Activated CD4-positive, alpha-beta T cell treated with anti-CD3 and anti-CD28 coated beads for 48 hours (primary cell): ENCODE measurements at regions not wholly inside any gene's neighbourhood (a gene's known extent, or its start where the extent isn't known, plus 50 kb on each side); places are given as distances from the start of the nearest gene placed in this dataset.

Source experiments
- DNase-seq: peaks from one replicate; pipeline ENCODE4 v3.0.0-alpha.2; 2020

- DNase-seq: no peak
These were observed 137.9 kb upstream of the HES1 start for GRCh38 chr3:193998123-193998448.

GRCh38 chr3:193998628-193999195 lies 137.2 kb upstream of the HES1 start:
- no peak for DNase-seq

GRCh38 chr3:194000100-194000499 lies 135.8 kb upstream of the HES1 start:
- DNase-seq: no peak

GRCh38 chr3:194000712-194001111 lies 135.2 kb upstream of the HES1 start:
- DNase-seq: no peak

- DNase-seq: no peak
These were observed 134.1 kb upstream of the HES1 start for GRCh38 chr3:194001728-194002459.

GRCh38 chr3:194003114-194004057 lies 132.6 kb upstream of the HES1 start:
- DNase-seq: peak; percentile 64

GRCh38 chr3:194005930-194006501 lies 129.9 kb upstream of the HES1 start:
- no peak for DNase-seq

GRCh38 chr3:194007592-194008337 lies 128.2 kb upstream of the HES1 start:
- DNase-seq: no peak

GRCh38 chr3:194009019-194009418 lies 126.9 kb upstream of the HES1 start:
- DNase-seq: no peak

GRCh38 chr3:194009892-194010533 lies 125.9 kb upstream of the HES1 start:
- DNase-seq: no peak

- no peak for DNase-seq
These were observed 124.1 kb upstream of the HES1 start for GRCh38 chr3:194011807-194012206.

GRCh38 chr3:194013928-194014327 lies 122.0 kb upstream of the HES1 start:
- DNase-seq: no peak

GRCh38 chr3:194014756-194015155 lies 121.2 kb upstream of the HES1 start:
- DNase-seq: no peak

- peak; percentile 12 for DNase-seq
These were observed 116.4 kb upstream of the HES1 start for GRCh38 chr3:194019398-194020165.

- no peak for DNase-seq
These were observed 113.9 kb upstream of the HES1 start for GRCh38 chr3:194022052-194022451.

- DNase-seq: no peak
These were observed 113.1 kb upstream of the HES1 start for GRCh38 chr3:194022816-194023215.

GRCh38 chr3:194023501-194024280 lies 112.3 kb upstream of the HES1 start:
- DNase-seq: no peak

- no peak for DNase-seq
These were observed 110.8 kb upstream of the HES1 start for GRCh38 chr3:194025119-194025518.

GRCh38 chr3:194025951-194026350 lies 110.0 kb upstream of the HES1 start:
- DNase-seq: no peak

GRCh38 chr3:194028434-194029004 lies 107.4 kb upstream of the HES1 start:
- DNase-seq: no peak
